Endothelial cell of umbilical vein (primary cell): ENCODE measurements at regions not wholly inside any gene's neighbourhood (a gene's known extent, or its start where the extent isn't known, plus 50 kb on each side); places are given as distances from the start of the nearest gene placed in this dataset.

Source experiments
- BruUV-seq: library from RNA; stranded (reverse); fragments of 400-500 nt; replicated peaks from 2 replicates; lab custom pipeline; 2021; lab: Mats Ljungman, UMichigan
- CTCF ChIA-PET: fragments of 300-600, 350-600 bp; sonication (Branson Sonifier 250); formaldehyde crosslinking; loops from one replicate; lab custom pipeline; 2021; ENCODE audit warnings: antibody characterized with exemption, inconsistent platforms; lab: Charles Lee
- POLR2A ChIA-PET: fragments of 300-600, 350-600 bp; sonication (Branson Sonifier 250); formaldehyde crosslinking; loops from one replicate; lab custom pipeline; 2021; ENCODE audit warnings: antibody characterized with exemption, inconsistent platforms; lab: Charles Lee
- DNase-seq: peaks from one replicate; pipeline ENCODE4 v3.0.0-alpha.2; 2011; ENCODE audit warnings: low read depth, low spot score
- FAIRE-seq: peaks from 2 replicates; lab custom pipeline; 2011; peaks lifted over from hg19 to GRCh38; lab: Jason Lieb, UNC
- H2AFZ ChIP-seq: 2 replicates; pipeline ENCODE4 v1.6.0; 2012; ENCODE audit warnings: low read depth, low read length, control low read depth, inconsistent platforms
- H3K27ac ChIP-seq: 2 replicates; pipeline ENCODE4 v1.5.1; 2011; ENCODE audit warnings: low read depth, mild to moderate bottlenecking, control low read depth, low read length, moderate library complexity; ENCODE audit not compliant: insufficient read depth
- H3K27me3 ChIP-seq, 2 experiments: 2 replicates each; pipeline versions ENCODE4 v1.6.0 to v1.6.1; 2011; ENCODE audit warnings: low read length in 2 of 2, mixed read lengths in 1 of 2; ENCODE audit not compliant: control insufficient read depth in 2 of 2, insufficient read depth in 2 of 2
- H3K36me3 ChIP-seq, 2 experiments: 2 replicates in 1 of 2; 3 replicates in 1 of 2; pipeline ENCODE4 v1.5.1; 2011; ENCODE audit warnings: low read length in 2 of 2, mild to moderate bottlenecking in 1 of 2, moderate library complexity in 1 of 2; ENCODE audit not compliant: control insufficient read depth in 2 of 2, insufficient read depth in 2 of 2; ENCODE audit errors: extremely low read depth in 1 of 2
- H3K4me1 ChIP-seq: 3 replicates; pipeline ENCODE4 v1.5.1; 2011; ENCODE audit warnings: mild to moderate bottlenecking, low read length; ENCODE audit not compliant: control insufficient read depth, insufficient read depth; ENCODE audit errors: extremely low read depth
- H3K4me2 ChIP-seq: 2 replicates; pipeline ENCODE4 v1.6.1; 2011; ENCODE audit warnings: low read length, control low read depth, mixed read lengths; ENCODE audit not compliant: insufficient read depth
- H3K4me3 ChIP-seq, 3 experiments: fragments of 200-600 bp in 1 of 3; sonication (generic), shearing (Covaris generic) in 1 of 3; replicated peaks in 1 of 3; 2 replicates each; pipeline ENCODE4 v1.5.1; 2011 to 2016; ENCODE audit warnings: control low read depth in 3 of 3, low read length in 3 of 3, mild to moderate bottlenecking in 2 of 3, inconsistent platforms in 1 of 3, low read depth in 1 of 3, moderate library complexity in 1 of 3; ENCODE audit not compliant: insufficient read depth in 1 of 3
- H3K79me2 ChIP-seq: 2 replicates; pipeline ENCODE4 v1.6.0; 2012; ENCODE audit warnings: low read length, inconsistent platforms; ENCODE audit not compliant: control insufficient read depth, insufficient read depth
- H3K9ac ChIP-seq: replicated peaks from 2 replicates; pipeline ENCODE3; 2011; ENCODE audit warnings: low read length, control low read depth; ENCODE audit not compliant: insufficient read depth; ENCODE audit errors: extremely low read depth
- H3K9me1 ChIP-seq: replicated peaks from 3 replicates; pipeline ENCODE4 v1.6.0; 2011; ENCODE audit warnings: mild to moderate bottlenecking, low read length; ENCODE audit not compliant: control insufficient read depth, insufficient read depth; ENCODE audit errors: extremely low read depth
- H3K9me3 ChIP-seq: replicated peaks from 2 replicates; pipeline ENCODE4 v1.5.1; 2012; ENCODE audit warnings: low read length, inconsistent platforms; ENCODE audit not compliant: control insufficient read depth, insufficient read depth
- H4K20me1 ChIP-seq: replicated peaks from 2 replicates; pipeline ENCODE3; 2011; ENCODE audit warnings: mild to moderate bottlenecking, low read length; ENCODE audit not compliant: control insufficient read depth, insufficient read depth; ENCODE audit errors: extremely low read depth
- CTCF ChIP-seq, 2 donors: IDR thresholded peaks; 1 replicate in 1 of 2; 2 replicates in 1 of 2; pipeline ENCODE4 v1.5.1; 2011; ENCODE audit warnings: low read length in 2 of 2, mild to moderate bottlenecking in 2 of 2, moderate library complexity in 2 of 2, control low read depth in 1 of 2, inconsistent platforms in 1 of 2, low read depth in 1 of 2; ENCODE audit not compliant: insufficient read depth in 1 of 2; ENCODE audit errors: extremely low read depth in 1 of 2
- EZH2 ChIP-seq: IDR thresholded peaks from 2 replicates; pipeline ENCODE4 v1.6.1; 2012; ENCODE audit warnings: borderline replicate concordance, low read depth, mild to moderate bottlenecking, moderate library complexity, low read length, inconsistent platforms; ENCODE audit not compliant: severe bottlenecking
- FOS ChIP-seq: IDR thresholded peaks from 2 replicates; pipeline ENCODE4 v1.6.1; 2011; ENCODE audit warnings: mild to moderate bottlenecking, low read length, moderate library complexity, borderline replicate concordance; ENCODE audit not compliant: insufficient read depth
- GATA2 ChIP-seq: IDR thresholded peaks from 2 replicates; pipeline ENCODE4 v1.7.0; 2011; ENCODE audit warnings: low read depth, mild to moderate bottlenecking, moderate library complexity, mixed read lengths, low read length; ENCODE audit not compliant: insufficient read length, insufficient read depth
- JUN ChIP-seq: IDR thresholded peaks from 2 replicates; pipeline ENCODE4 v1.6.1; 2011; ENCODE audit warnings: borderline replicate concordance, low read depth; ENCODE audit not compliant: insufficient read length, insufficient read depth
- MAX ChIP-seq: IDR thresholded peaks from 2 replicates; pipeline ENCODE4 v1.6.1; 2011; ENCODE audit not compliant: insufficient read depth, insufficient read length
- MYC ChIP-seq: IDR thresholded peaks from one replicate; pipeline ENCODE4 v1.6.1; 2011; ENCODE audit warnings: mild to moderate bottlenecking, low read depth, low read length
- POLR2A ChIP-seq: IDR thresholded peaks from 2 replicates; pipeline ENCODE4 v1.6.1; 2012; ENCODE audit warnings: low read depth, mild to moderate bottlenecking, control low read depth, low read length
- POLR2AphosphoS5 ChIP-seq: IDR thresholded peaks from 2 replicates; pipeline ENCODE4 v1.6.1; 2012; ENCODE audit warnings: low read depth, mild to moderate bottlenecking, control low read depth, low read length, moderate library complexity; ENCODE audit not compliant: insufficient read depth
- dilution Hi-C: fragments of 300-500 bp; cut with MboI; formaldehyde crosslinking; loops from one replicate; pipeline ENCODE4 v1.15.0; 2019; ENCODE audit warnings: low sequenced_read_pairs; ENCODE audit not compliant: extremely low pct_ligation_motif_present
- intact Hi-C: fragments of 100-400 bp; cut with micrococcal nuclease; formaldehyde crosslinking; loops from one replicate; pipeline ENCODE4 v1.10.0; 2022

- H3K36me3 ChIP-seq, result no peaks in the 10 kb centered on the region
- intact Hi-C loops (no loop called here), dilution Hi-C loops (no loop called here)
- TF ChIP-seq POLR2A (no peak), GATA2 (no peak), JUN (no peak), FOS (no peak), MAX (no peak), EZH2 (no peak), POLR2AphosphoS5 (no peak)
- no peak overlapping the region for H3K27ac ChIP-seq
- no peak overlapping the region for H3K4me3 ChIP-seq
- no peaks in the 10 kb centered on the region for H3K9me1 ChIP-seq
- no peaks in the 10 kb centered on the region for H3K79me2 ChIP-seq
- no TSS peak for BruUV-seq
- H4K20me1 ChIP-seq, result no peaks in the 10 kb centered on the region
- H3K9me3 ChIP-seq, result no peaks in the 10 kb centered on the region
- FAIRE-seq, result no peak
- POLR2A ChIA-PET, result no interaction called here
- H3K4me1 ChIP-seq, result no peaks in the 10 kb centered on the region
- no peak for DNase-seq
- H3K9ac ChIP-seq, result no peak overlapping the region
- CTCF ChIA-PET, result no interaction called here
- H3K4me2 ChIP-seq, result no peak overlapping the region
- no peaks in the 10 kb centered on the region for H3K27me3 ChIP-seq
- H2AFZ ChIP-seq, result no peak overlapping the region
Observed at GRCh38 chr4:34191443-34191842, 2052.9 kb downstream of the ARAP2 start.

GRCh38 chr4:34193451-34194154 is 2050.7 kb downstream of the ARAP2 start:
- peak overlapping the region; percentile 31 for H3K4me2 ChIP-seq
- peak; percentile 63 for FAIRE-seq
- H3K27ac ChIP-seq, result no peak overlapping the region
- intact Hi-C loops, result no loop called here
- dilution Hi-C loops, result no loop called here
- no peak overlapping the region for H3K9ac ChIP-seq
- H3K9me3 ChIP-seq, result no peaks in the 10 kb centered on the region
- H3K36me3 ChIP-seq, result no peaks in the 10 kb centered on the region
- no peaks in the 10 kb centered on the region for H4K20me1 ChIP-seq
- DNase-seq, result peak; percentile 10
- ChIA-PET CTCF (no interaction called here), POLR2A (no interaction called here)
- TF ChIP-seq CTCF (IDR thresholded peaks at IDR 0.05; ENCODE audit: extremely low read depth in 1 of 2, insufficient read depth in 1 of 2, low read depth in 1 of 2, low read length in 2 of 2), result no peak
- TF ChIP-seq MYC, result no peak
- TF ChIP-seq GATA2, result no peak
- no peak for TF ChIP-seq POLR2A
- no peak for TF ChIP-seq FOS
- no peak for TF ChIP-seq JUN
- TF ChIP-seq EZH2, result no peak
- TF ChIP-seq POLR2AphosphoS5, result no peak
- no peak for TF ChIP-seq MAX
- H3K79me2 ChIP-seq, result no peaks in the 10 kb centered on the region
- H3K4me3 ChIP-seq, result no peak overlapping the region
- no peaks in the 10 kb centered on the region for H3K27me3 ChIP-seq
- H2AFZ ChIP-seq, result peak overlapping the region; percentile 29
- H3K4me1 ChIP-seq, result no peaks in the 10 kb centered on the region
- no TSS peak for BruUV-seq
- no peaks in the 10 kb centered on the region for H3K9me1 ChIP-seq
